HEK293 (cell line): ENCODE measurements at regions not wholly inside any gene's neighbourhood (a gene's known extent, or its start where the extent isn't known, plus 50 kb on each side); places are given as distances from the start of the nearest gene placed in this dataset.

Experiments
- CTCF ChIA-PET: fragments of 350-600 bp; formaldehyde crosslinking; extraction: SDS; loops from one replicate; lab custom pipeline; 2021; ENCODE audit warnings: antibody characterized with exemption; lab: Yijun Ruan, JAX
- POLR2A ChIA-PET: fragments of 300-600 bp; formaldehyde crosslinking; extraction: SDS; loops from one replicate; lab custom pipeline; 2020; ENCODE audit warnings: antibody characterized with exemption, inconsistent platforms; lab: Yijun Ruan, JAX
- H3K27ac ChIP-seq: fragments of 200-500 bp; sonication (Bioruptor generic); 2 replicates; pipeline ENCODE4 v1.5.1; 2014; ENCODE audit warnings: low read depth, low read length, control low read depth, inconsistent platforms; ENCODE audit errors: extremely low read depth
- H3K36me3 ChIP-seq, 2 experiments: fragments of 200-500 bp in 1 of 2; sonication (Bioruptor generic) in 1 of 2; 1 replicate in 1 of 2; 2 replicates in 1 of 2; pipeline ENCODE4 v1.5.1; 2014 to 2017; ENCODE audit warnings: inconsistent platforms in 2 of 2, low read length in 2 of 2; ENCODE audit not compliant: control insufficient read depth in 2 of 2, insufficient read depth in 1 of 2
- H3K4me1 ChIP-seq: fragments of 200-500 bp; sonication (Bioruptor generic); 2 replicates; pipeline ENCODE4 v1.5.1; 2014; ENCODE audit warnings: mild to moderate bottlenecking, low read length, inconsistent platforms; ENCODE audit not compliant: control insufficient read depth, insufficient read depth
- H3K4me3 ChIP-seq: 2 replicates; pipeline ENCODE4 v1.5.1; 2011; ENCODE audit warnings: low read depth, mild to moderate bottlenecking, control low read depth, low read length, moderate library complexity
- H3K9me3 ChIP-seq: fragments of 200-500 bp; sonication (Bioruptor generic); 2 replicates; pipeline ENCODE4 v1.5.1; 2014; ENCODE audit warnings: low read depth, low read length, inconsistent platforms; ENCODE audit not compliant: control insufficient read depth, insufficient read depth
- KLF10 ChIP-seq: fragments of 450-650 bp; IDR thresholded peaks from 2 replicates; pipeline ENCODE4 v1.5.1; 2018; ENCODE audit warnings: missing biosample characterization, mild to moderate bottlenecking, missing genetic modification characterization
- KLF8 ChIP-seq: fragments of 450-650 bp; formaldehyde crosslinking; IDR thresholded peaks from 2 replicates; pipeline ENCODE4 v1.5.1; 2016; ENCODE audit warnings: missing biosample characterization, missing genetic modification characterization
- MZF1 ChIP-seq: fragments of 450-650 bp; formaldehyde crosslinking; IDR thresholded peaks from 2 replicates; pipeline ENCODE4 v1.5.1; 2017; ENCODE audit warnings: missing biosample characterization, missing genetic modification characterization, borderline replicate concordance
- REPIN1 ChIP-seq: fragments of 450-650 bp; formaldehyde crosslinking; IDR thresholded peaks from 2 replicates; pipeline ENCODE4 v1.5.1; 2017; ENCODE audit warnings: missing biosample characterization, missing genetic modification characterization, low read depth
- SP2 ChIP-seq: fragments of 450-650 bp; formaldehyde crosslinking; IDR thresholded peaks from 2 replicates; pipeline ENCODE4 v1.5.1; 2016; ENCODE audit warnings: missing biosample characterization, missing genetic modification characterization
- SP7 ChIP-seq: fragments of 450-650 bp; formaldehyde crosslinking; IDR thresholded peaks from 2 replicates; pipeline ENCODE4 v1.5.1; 2016; ENCODE audit warnings: missing biosample characterization, missing genetic modification characterization
- ZBTB49 ChIP-seq: fragments of 450-650 bp; formaldehyde crosslinking; IDR thresholded peaks from 2 replicates; pipeline ENCODE4 v1.5.1; 2016; ENCODE audit warnings: missing biosample characterization, missing genetic modification characterization, low read depth
- ZNF112 ChIP-seq: fragments of 450-650 bp; formaldehyde crosslinking; IDR thresholded peaks from 2 replicates; pipeline ENCODE4 v1.5.0; 2017; ENCODE audit warnings: missing biosample characterization, missing genetic modification characterization
- ZNF175 ChIP-seq: fragments of 450-650 bp; formaldehyde crosslinking; IDR thresholded peaks from 2 replicates; pipeline ENCODE4 v1.5.1; 2016; ENCODE audit warnings: missing biosample characterization, missing genetic modification characterization
- ZNF19 ChIP-seq: fragments of 450-650 bp; formaldehyde crosslinking; IDR thresholded peaks from 2 replicates; pipeline ENCODE4; 2016; ENCODE audit warnings: missing biosample characterization, missing genetic modification characterization, low read depth
- ZNF2 ChIP-seq: fragments of 450-650 bp; formaldehyde crosslinking; IDR thresholded peaks from 2 replicates; pipeline ENCODE4 v1.5.1; 2016; ENCODE audit warnings: missing biosample characterization, missing genetic modification characterization
- ZNF221 ChIP-seq: fragments of 450-650 bp; formaldehyde crosslinking; IDR thresholded peaks from 2 replicates; pipeline ENCODE4 v1.5.1; 2017; ENCODE audit warnings: missing biosample characterization, missing genetic modification characterization, borderline replicate concordance
- ZNF302 ChIP-seq: fragments of 450-650 bp; formaldehyde crosslinking; IDR thresholded peaks from 2 replicates; pipeline ENCODE4 v1.5.1; 2016; ENCODE audit warnings: missing biosample characterization, missing genetic modification characterization, low read depth
- ZNF426 ChIP-seq: fragments of 450-650 bp; formaldehyde crosslinking; IDR thresholded peaks from 2 replicates; pipeline ENCODE4 v1.5.1; 2017; ENCODE audit warnings: missing biosample characterization, missing genetic modification characterization, mild to moderate bottlenecking, inconsistent platforms, moderate library complexity
- ZNF548 ChIP-seq: fragments of 450-650 bp; formaldehyde crosslinking; IDR thresholded peaks from 2 replicates; pipeline ENCODE4 v1.5.1; 2016; ENCODE audit warnings: missing biosample characterization, missing genetic modification characterization
- ZNF624 ChIP-seq: fragments of 450-650 bp; formaldehyde crosslinking; IDR thresholded peaks from 2 replicates; pipeline ENCODE4 v1.5.1; 2017; ENCODE audit warnings: missing biosample characterization, missing genetic modification characterization
- ZNF629 ChIP-seq: fragments of 450-650 bp; formaldehyde crosslinking; IDR thresholded peaks from 2 replicates; pipeline ENCODE4 v1.5.1; 2017; ENCODE audit warnings: missing biosample characterization, missing genetic modification characterization
- TF ChIP-seq, protein P1 (sequence below): fragments of 450-650 bp; formaldehyde crosslinking; IDR thresholded peaks from 2 replicates; pipeline ENCODE4 v1.5.1; 2016; ENCODE audit warnings: missing biosample characterization, missing genetic modification characterization
- TF ChIP-seq, protein P2 (sequence below): fragments of 450-650 bp; formaldehyde crosslinking; conservative IDR thresholded peaks from 2 replicates; pipeline ENCODE4 v1.5.1; 2016; ENCODE audit warnings: low read depth, missing biosample characterization, missing genetic modification characterization
- TF ChIP-seq, protein P3 (sequence below): fragments of 450-650 bp; formaldehyde crosslinking; IDR thresholded peaks from 2 replicates; pipeline ENCODE4 v1.5.1; 2016; ENCODE audit warnings: missing biosample characterization, missing genetic modification characterization
- TF ChIP-seq, protein P4 (sequence below): fragments of 450-650 bp; formaldehyde crosslinking; IDR thresholded peaks from 2 replicates; pipeline ENCODE4 v1.5.1; 2017; ENCODE audit warnings: missing biosample characterization, missing genetic modification characterization

DNA sequence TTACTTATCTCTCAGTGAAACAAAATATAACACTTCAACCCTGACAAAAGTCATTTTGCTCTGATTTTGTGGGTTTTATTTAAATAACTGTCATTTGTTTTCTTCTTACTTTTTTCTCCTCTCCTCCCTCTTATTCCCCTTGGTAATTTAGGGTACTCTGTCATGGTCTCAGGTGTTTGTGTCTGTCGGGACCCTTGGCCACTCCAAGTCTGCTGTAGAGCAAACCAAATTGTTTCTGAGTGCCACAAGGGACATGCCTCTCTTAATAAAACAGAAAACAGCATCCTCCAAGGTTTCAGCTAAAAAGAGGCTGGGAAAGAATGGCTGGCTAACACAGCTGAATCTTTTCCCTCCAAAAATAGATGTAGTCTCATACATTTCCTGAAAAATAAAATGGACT lies 573.1 kb upstream of the KLF12 start (continued):
- TF ChIP-seq ZNF629 (tag by site-specific recombination) = no peak
- TF ChIP-seq MZF1 (tag by site-specific recombination) = no peak
- TF ChIP-seq ZNF221 (tag by site-specific recombination) = no peak
- TF ChIP-seq KLF10 (tag by site-specific recombination) = no peak
- TF ChIP-seq ZNF302 (tag by site-specific recombination) = no peak
- TF ChIP-seq, protein P1, sequence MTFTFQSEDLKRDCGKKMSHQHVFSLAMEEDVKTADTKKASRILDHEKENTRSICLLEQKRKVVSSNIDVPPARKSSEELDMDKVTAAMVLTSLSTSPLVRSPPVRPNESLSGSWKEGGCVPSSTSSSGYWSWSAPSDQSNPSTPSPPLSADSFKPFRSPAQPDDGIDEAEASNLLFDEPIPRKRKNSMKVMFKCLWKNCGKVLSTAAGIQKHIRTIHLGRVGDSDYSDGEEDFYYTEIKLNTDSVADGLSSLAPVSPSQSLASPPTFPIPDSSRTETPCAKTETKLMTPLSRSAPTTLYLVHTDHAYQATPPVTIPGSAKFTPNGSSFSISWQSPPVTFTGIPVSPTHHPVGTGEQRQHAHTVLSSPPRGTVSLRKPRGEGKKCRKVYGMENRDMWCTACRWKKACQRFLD (tag by site-specific recombination) = no peak
- TF ChIP-seq ZNF548 (tag by site-specific recombination) = no peak
- TF ChIP-seq, all 188 proteins: peak for 0

DNA sequence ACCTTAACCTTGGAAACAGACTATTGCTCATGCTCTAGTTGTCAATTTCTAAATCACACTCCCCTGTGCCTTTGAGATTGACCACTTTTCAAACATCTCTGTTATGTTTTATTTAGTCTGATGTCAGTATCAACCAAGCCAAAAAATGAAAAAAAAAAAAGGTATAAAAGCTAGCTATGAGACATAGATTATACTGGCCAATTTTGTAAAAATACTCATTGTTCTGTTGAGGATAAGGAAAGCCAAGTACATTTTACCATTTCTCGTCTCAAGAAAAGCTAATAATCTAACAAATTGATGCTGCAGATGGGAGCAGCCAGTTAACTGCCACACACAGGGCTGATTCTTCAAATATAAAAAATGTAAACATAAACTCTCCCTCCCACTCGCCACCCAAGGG lies 572.6 kb upstream of the KLF12 start:
- no peak overlapping the region for H3K27ac ChIP-seq
- ChIA-PET CTCF (no interaction called here), POLR2A (interaction anchor here (0.7 kb wide), 1 partner anchor 140 kb away, joined by 4 read pairs; no protein-coding TSS in a partner anchor)
- no peak overlapping the region for H3K4me3 ChIP-seq
- no peak for TF ChIP-seq SP7 (tag by site-specific recombination)
- TF ChIP-seq ZBTB49 (tag by site-specific recombination) = no peak
- TF ChIP-seq, protein P2, sequence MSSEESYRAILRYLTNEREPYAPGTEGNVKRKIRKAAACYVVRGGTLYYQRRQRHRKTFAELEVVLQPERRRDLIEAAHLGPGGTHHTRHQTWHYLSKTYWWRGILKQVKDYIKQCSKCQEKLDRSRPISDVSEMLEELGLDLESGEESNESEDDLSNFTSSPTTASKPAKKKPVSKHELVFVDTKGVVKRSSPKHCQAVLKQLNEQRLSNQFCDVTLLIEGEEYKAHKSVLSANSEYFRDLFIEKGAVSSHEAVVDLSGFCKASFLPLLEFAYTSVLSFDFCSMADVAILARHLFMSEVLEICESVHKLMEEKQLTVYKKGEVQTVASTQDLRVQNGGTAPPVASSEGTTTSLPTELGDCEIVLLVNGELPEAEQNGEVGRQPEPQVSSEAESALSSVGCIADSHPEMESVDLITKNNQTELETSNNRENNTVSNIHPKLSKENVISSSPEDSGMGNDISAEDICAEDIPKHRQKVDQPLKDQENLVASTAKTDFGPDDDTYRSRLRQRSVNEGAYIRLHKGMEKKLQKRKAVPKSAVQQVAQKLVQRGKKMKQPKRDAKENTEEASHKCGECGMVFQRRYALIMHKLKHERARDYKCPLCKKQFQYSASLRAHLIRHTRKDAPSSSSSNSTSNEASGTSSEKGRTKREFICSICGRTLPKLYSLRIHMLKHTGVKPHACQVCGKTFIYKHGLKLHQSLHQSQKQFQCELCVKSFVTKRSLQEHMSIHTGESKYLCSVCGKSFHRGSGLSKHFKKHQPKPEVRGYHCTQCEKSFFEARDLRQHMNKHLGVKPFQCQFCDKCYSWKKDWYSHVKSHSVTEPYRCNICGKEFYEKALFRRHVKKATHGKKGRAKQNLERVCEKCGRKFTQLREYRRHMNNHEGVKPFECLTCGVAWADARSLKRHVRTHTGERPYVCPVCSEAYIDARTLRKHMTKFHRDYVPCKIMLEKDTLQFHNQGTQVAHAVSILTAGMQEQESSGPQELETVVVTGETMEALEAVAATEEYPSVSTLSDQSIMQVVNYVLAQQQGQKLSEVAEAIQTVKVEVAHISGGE (tag by site-specific recombination) = no peak
- no peak for TF ChIP-seq ZNF624 (tag by site-specific recombination)
- TF ChIP-seq, protein P3, sequence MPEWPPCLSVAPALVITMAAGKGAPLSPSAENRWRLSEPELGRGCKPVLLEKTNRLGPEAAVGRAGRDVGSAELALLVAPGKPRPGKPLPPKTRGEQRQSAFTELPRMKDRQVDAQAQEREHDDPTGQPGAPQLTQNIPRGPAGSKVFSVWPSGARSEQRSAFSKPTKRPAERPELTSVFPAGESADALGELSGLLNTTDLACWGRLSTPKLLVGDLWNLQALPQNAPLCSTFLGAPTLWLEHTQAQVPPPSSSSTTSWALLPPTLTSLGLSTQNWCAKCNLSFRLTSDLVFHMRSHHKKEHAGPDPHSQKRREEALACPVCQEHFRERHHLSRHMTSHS (tag by site-specific recombination) = no peak
- no peak for TF ChIP-seq REPIN1 (tag by site-specific recombination)
- TF ChIP-seq KLF8 = no peak
- no peak for TF ChIP-seq ZNF19 (tag by site-specific recombination)
- TF ChIP-seq, protein P4, sequence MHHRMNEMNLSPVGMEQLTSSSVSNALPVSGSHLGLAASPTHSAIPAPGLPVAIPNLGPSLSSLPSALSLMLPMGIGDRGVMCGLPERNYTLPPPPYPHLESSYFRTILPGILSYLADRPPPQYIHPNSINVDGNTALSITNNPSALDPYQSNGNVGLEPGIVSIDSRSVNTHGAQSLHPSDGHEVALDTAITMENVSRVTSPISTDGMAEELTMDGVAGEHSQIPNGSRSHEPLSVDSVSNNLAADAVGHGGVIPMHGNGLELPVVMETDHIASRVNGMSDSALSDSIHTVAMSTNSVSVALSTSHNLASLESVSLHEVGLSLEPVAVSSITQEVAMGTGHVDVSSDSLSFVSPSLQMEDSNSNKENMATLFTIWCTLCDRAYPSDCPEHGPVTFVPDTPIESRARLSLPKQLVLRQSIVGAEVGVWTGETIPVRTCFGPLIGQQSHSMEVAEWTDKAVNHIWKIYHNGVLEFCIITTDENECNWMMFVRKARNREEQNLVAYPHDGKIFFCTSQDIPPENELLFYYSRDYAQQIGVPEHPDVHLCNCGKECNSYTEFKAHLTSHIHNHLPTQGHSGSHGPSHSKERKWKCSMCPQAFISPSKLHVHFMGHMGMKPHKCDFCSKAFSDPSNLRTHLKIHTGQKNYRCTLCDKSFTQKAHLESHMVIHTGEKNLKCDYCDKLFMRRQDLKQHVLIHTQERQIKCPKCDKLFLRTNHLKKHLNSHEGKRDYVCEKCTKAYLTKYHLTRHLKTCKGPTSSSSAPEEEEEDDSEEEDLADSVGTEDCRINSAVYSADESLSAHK = no peak
- no peak for TF ChIP-seq ZNF2 (tag by site-specific recombination)
- TF ChIP-seq SP2 (tag by site-specific recombination) = no peak
- TF ChIP-seq ZNF426 (tag by site-specific recombination) = no peak
- no peak for TF ChIP-seq ZNF112
- no peak for TF ChIP-seq ZNF175 (tag by site-specific recombination)
- H3K36me3 ChIP-seq = no peaks in the 10 kb centered on the region
- H3K9me3 ChIP-seq = no peaks in the 10 kb centered on the region
- no peaks in the 10 kb centered on the region for H3K4me1 ChIP-seq
